Fibroblast of mammary gland (primary cell): ENCODE measurements at regions not wholly inside any gene's neighbourhood (a gene's known extent, or its start where the extent isn't known, plus 50 kb on each side); places are given as distances from the start of the nearest gene placed in this dataset.

ENCODE experiments used
- DNase-seq: peaks from one replicate; pipeline ENCODE4 v3.0.0-alpha.2; 2010; ENCODE audit warnings: low read depth
- H3K4me3 ChIP-seq: 2 replicates; pipeline ENCODE4 v1.5.1; 2011; ENCODE audit warnings: low read depth, mild to moderate bottlenecking, low read length, moderate library complexity; ENCODE audit not compliant: control insufficient read depth
- TF ChIP-seq, protein P1 (sequence below): conservative IDR thresholded peaks from 2 replicates; pipeline ENCODE4 v1.5.1; 2011; ENCODE audit warnings: low read depth, low read length, inconsistent platforms; ENCODE audit not compliant: control insufficient read depth, insufficient read depth

DNA sequence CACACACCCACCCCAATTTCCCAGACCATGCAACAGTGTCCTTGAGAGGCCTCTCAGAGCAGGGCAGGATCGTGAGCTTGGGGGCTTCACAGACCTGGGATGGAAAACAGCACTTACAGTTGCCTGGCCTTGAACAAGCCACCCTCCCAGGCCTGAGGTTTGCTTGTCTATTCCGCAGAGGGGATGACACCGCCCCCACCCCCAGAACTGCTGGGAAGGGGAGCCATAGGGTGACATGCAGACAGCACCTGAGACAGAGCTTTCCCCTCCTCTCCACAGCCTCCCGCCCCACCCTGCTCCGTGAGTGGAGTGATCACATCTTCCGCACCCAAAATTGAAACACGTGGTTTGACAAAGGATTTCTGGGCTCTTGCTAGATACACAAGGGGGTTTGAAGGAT is 131.5 kb upstream of the TNRC6C start:
- TF ChIP-seq, protein P1, sequence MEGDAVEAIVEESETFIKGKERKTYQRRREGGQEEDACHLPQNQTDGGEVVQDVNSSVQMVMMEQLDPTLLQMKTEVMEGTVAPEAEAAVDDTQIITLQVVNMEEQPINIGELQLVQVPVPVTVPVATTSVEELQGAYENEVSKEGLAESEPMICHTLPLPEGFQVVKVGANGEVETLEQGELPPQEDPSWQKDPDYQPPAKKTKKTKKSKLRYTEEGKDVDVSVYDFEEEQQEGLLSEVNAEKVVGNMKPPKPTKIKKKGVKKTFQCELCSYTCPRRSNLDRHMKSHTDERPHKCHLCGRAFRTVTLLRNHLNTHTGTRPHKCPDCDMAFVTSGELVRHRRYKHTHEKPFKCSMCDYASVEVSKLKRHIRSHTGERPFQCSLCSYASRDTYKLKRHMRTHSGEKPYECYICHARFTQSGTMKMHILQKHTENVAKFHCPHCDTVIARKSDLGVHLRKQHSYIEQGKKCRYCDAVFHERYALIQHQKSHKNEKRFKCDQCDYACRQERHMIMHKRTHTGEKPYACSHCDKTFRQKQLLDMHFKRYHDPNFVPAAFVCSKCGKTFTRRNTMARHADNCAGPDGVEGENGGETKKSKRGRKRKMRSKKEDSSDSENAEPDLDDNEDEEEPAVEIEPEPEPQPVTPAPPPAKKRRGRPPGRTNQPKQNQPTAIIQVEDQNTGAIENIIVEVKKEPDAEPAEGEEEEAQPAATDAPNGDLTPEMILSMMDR: no peak
- no peak for DNase-seq
- H3K4me3 ChIP-seq: no peak overlapping the region

- H3K4me3 ChIP-seq: no peak overlapping the region
- no peak for DNase-seq
- TF ChIP-seq, protein P1: no peak
These were observed 131.0 kb upstream of the TNRC6C start for GRCh38 chr17:77827511-77827910.

GRCh38 chr17:77828749-77829539 is 129.6 kb upstream of the TNRC6C start:
- no peak overlapping the region for H3K4me3 ChIP-seq
- no peak for DNase-seq
- TF ChIP-seq, protein P1: no peak

DNA sequence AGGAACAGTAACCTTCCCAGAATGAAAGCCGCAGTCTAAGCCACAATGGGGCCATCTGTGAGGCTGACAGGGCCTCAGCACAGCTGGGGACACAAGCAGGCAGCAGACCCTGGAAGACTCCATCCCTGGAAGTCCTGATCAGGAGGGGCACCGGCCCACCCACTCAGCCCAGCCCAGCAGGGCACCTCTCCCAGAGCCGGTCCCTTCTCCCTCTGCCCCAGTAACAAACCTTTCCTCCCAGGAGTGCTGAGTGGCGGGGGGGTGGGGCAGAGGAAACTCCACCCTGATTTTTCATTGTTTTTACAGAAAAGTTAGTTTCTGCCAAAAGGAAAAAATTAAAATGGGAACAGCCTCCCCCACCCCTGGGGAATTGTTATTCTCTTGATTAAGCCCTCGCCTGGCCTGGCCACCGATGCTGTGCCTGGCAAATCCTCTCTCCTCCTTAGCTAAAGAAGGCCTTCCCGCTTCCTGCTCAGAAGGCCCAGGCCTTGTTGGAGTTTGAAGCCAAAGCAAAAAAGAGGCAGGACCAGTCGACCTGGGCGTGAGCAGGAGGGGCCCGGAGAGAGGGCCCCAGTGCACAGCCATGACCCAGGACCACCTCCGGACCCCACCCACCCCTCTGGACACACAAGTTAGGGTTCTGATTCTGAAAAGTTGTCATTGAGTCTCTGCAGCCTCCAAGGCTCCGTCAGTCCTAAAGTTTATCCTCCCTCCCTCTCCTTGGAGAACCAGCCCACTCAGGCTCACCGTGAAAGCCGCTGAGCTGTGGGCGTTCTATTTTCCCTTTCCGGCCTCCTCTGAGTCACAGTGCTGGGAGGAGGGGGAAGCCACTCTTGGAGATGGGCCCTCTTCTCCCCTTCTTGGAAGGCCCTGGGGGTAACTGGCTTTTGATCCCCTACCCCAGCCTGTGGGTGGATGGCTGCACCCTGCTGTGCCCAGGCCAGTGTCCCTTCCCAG is 128.4 kb upstream of the TNRC6C start:
- TF ChIP-seq, protein P1: no peak
- peak; percentile 78 for DNase-seq
- no peak overlapping the region for H3K4me3 ChIP-seq

DNA sequence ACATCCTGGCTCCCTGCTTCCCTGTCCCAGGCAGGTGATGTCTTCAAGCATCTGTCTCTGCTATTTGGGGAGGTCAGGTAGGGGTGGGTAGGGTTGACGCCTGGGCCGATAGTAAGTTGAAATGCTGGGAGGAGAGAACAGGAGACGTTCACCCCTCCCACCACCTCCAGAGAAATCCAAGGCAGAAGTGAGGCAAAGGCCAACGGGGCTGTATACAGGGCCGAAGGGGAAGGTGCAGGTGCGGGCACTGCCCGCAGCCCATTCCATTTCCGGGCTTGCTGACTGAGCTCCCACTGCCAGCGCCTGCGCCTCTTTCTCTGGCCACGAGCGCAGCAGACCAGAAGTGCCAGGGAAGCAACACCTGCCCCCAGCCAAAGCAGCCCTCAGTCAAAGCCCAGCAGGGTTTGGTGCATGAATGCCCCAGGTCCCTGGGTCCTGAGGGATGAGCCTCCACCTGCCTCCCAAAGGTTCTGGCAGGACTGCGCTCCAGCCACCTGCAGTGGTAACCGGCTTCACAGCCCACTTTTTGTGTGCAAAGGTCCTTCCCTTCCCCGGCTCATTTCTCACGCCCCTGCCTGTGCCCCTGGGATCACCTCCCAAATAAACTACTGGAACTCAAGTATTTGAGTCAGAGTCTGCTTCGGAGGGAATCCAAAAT is 127.6 kb upstream of the TNRC6C start:
- DNase-seq: no peak
- TF ChIP-seq, protein P1: no peak
- H3K4me3 ChIP-seq: no peak overlapping the region

- peak; percentile 77 for DNase-seq
- no peak overlapping the region for H3K4me3 ChIP-seq
- TF ChIP-seq, protein P1: no peak
These were observed 126.9 kb upstream of the TNRC6C start for GRCh38 chr17:77831474-77832179.
